Skeletal muscle tissue (tissue), 3 donors: ENCODE measurements at regions not wholly inside any gene's neighbourhood (a gene's known extent, or its start where the extent isn't known, plus 50 kb on each side); places are given as distances from the start of the nearest gene placed in this dataset.
A peak's percentile ranks its signal among the peaks of the same experiment; 100 is the strongest.

Experiments used
- H3K27ac ChIP-seq: one replicate; pipeline ENCODE4 v1.7.0; 2013; ENCODE audit warnings: mild to moderate bottlenecking, low read depth, low read length, inconsistent platforms
- H3K27me3 ChIP-seq, 3 donors: one replicate each; pipeline ENCODE4 v1.7.0; 2013; ENCODE audit warnings: low read length in 3 of 3; ENCODE audit not compliant: control insufficient read depth in 3 of 3, insufficient read depth in 3 of 3
- H3K36me3 ChIP-seq, 3 donors: one replicate each; pipeline ENCODE4 v1.7.0; 2013; ENCODE audit warnings: low read length in 3 of 3; ENCODE audit not compliant: control insufficient read depth in 3 of 3, insufficient read depth in 3 of 3
- H3K4me1 ChIP-seq, 3 donors: one replicate each; pipeline ENCODE4 v1.7.0; 2013; ENCODE audit warnings: low read length in 3 of 3, mild to moderate bottlenecking in 3 of 3; ENCODE audit not compliant: control insufficient read depth in 3 of 3, insufficient read depth in 3 of 3
- H3K4me3 ChIP-seq, 3 donors: one replicate each; pipeline ENCODE4 v1.7.0; 2013; ENCODE audit warnings: low read length in 3 of 3
- H3K9ac ChIP-seq, 3 donors: one replicate each; pipeline ENCODE4 v1.7.0; 2013; ENCODE audit warnings: low read length in 3 of 3, mild to moderate bottlenecking in 3 of 3, moderate library complexity in 2 of 3, low read depth in 1 of 3
- H3K9me3 ChIP-seq, 3 donors: one replicate each; pipeline ENCODE4 v1.7.0; 2013; ENCODE audit warnings: low read length in 3 of 3; ENCODE audit not compliant: control insufficient read depth in 3 of 3
- donor health status: Osteomylitis.

DNA sequence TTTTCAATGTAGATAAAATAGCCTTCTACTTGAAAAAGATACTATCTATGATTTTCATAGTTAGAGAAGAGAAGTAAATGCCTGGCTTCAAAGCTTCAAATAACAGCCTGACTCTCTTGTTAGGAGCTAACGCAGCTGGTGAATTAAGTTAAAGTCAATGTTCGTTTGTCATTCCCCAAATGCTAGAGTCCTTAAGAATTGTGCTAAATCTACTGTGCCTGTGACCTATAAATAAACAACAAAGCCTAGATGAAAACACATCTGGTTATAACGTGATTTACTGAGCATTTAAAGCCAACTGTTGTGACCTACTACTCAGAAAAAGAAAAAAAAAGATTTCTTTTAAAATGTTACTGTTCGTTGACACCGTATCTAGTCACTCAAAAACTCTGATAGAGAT, 134.7 kb downstream of the POLR1F start:
- Histone ChIP-seq H3K27ac (no peak overlapping the region), H3K9me3 (no peaks in the 10 kb centered on the region), H3K4me1 (no peaks in the 10 kb centered on the region), H3K36me3 (no peaks in the 10 kb centered on the region), H3K9ac (no peak overlapping the region), H3K4me3 (no peak overlapping the region), H3K27me3 (no peaks in the 10 kb centered on the region)

- Histone ChIP-seq H3K9me3 (no peaks in the 10 kb centered on the region), H3K27me3 (no peaks in the 10 kb centered on the region), H3K27ac (no peak overlapping the region), H3K36me3 (no peaks in the 10 kb centered on the region), H3K4me3 (no peak overlapping the region), H3K4me1 (no peaks in the 10 kb centered on the region), H3K9ac (no peak overlapping the region)
Measured at GRCh38 chr7:19572566-19572965, 136.3 kb downstream of the POLR1F start.

- no peak overlapping the region for H3K27ac ChIP-seq
- H3K4me3 ChIP-seq: no peak overlapping the region
- H3K36me3 ChIP-seq: no peaks in the 10 kb centered on the region
- peaks cover 0 to 4% (median 0%) of the 10 kb centered on the region in 3 donors for H3K4me1 ChIP-seq
- no peak overlapping the region for H3K9ac ChIP-seq
- H3K27me3 ChIP-seq: no peaks in the 10 kb centered on the region
- no peaks in the 10 kb centered on the region for H3K9me3 ChIP-seq
Measured at GRCh38 chr7:19567011-19567410, 141.8 kb downstream of the POLR1F start.

DNA sequence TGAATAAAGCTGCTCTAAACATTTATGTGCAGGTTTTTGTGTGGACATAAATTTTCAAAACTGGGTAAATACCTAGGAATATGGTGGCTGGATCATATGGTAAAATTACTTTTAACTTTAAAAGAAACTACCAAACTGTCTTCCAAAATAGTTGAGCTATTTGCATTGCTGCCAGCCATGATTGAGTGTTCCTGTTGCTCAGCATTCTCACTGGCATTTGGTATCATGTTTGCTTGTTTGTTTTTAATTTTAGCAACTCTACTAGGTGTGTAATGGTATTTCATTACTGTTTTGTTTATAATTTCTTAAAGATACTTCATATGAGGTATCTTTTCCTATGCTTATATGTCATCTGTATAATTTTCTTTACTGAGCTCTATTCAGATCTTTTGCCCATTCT, 143.2 kb downstream of the POLR1F start:
- Histone ChIP-seq H3K27ac (no peak overlapping the region), H3K4me3 (peak overlapping the region in 1 of 3 donors; percentile 17), H3K4me1 (peaks cover 0 to 7% (median 0%) of the 10 kb centered on the region in 3 donors), H3K27me3 (no peaks in the 10 kb centered on the region), H3K9me3 (no peaks in the 10 kb centered on the region), H3K9ac (no peak overlapping the region), H3K36me3 (no peaks in the 10 kb centered on the region)

DNA sequence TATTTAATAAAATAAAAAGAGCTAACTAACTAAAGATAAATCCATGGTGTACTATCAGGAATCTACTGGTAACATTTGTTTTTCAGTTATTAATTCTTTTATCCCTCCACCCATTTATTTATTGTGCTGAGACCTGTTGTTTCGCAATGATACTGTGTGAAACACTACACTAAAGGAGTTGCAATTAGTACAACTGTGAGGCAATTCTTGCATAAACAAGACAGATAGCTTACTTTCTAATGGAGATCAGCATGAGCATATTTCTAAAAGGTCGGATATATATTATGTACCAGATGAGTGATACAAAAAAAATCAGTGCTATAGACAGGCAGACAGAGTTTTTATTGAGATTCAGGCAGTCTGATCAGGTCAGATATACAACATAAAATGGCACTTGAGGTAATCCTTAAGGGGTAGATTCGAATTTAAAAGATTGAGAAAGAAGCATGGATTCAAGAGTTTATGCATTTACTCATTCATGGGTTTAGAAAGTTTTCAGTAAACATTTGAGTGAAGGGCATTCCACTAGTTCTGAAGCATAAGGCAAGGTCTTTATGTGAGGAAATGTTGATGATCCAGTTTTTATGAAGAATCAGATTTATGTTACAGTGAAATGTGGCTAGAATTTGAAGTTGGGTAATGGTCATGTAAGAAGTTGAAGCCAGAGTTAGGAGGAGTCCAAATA, 147.6 kb downstream of the POLR1F start:
- Histone ChIP-seq H3K4me1 (peaks cover 0 to 6% (median 0%) of the 10 kb centered on the region in 3 donors), H3K9ac (no peak overlapping the region), H3K4me3 (peak overlapping the region in 1 of 3 donors; percentile 39), H3K27ac (peak overlapping the region; percentile 57), H3K27me3 (no peaks in the 10 kb centered on the region), H3K36me3 (no peaks in the 10 kb centered on the region), H3K9me3 (no peaks in the 10 kb centered on the region)

DNA sequence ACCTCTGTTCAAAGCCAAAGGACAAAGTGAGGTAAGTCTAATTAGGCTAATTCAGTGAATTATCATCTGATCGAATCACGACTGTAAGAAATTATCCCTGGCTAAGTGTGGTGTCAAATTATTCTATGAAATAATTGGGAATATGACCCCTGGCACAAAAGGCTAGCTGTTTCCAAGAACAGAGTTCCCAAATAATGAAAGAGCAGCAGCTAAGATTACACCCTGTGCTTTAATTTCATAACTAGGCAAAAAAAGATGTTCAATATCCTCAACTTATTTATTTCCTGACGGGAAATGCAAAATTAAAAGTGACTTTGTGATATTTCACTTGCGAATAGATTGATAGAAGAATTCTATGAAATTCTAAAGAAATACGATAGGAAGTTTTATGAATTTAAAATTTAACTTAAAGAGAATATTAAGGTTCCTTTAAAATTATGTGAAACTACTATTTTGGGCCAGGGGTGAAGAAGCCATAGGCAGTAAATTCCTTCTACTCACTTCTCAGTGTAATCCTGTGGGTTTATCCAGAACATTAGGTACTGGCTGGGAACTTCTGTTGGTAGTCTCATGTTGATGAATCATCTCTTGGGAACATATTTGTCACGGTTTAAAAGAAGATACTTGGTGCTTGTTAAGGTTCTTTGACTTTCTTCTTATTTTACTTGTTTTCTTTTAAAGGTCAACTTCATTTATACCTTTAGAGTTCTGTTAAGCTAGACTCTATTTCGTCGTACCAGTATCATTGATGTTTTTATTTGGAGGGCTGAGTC, 148.5 kb downstream of the POLR1F start:
- H3K4me1 ChIP-seq: peaks cover 0 to 3% (median 0%) of the 10 kb centered on the region in 3 donors
- no peaks in the 10 kb centered on the region for H3K36me3 ChIP-seq
- H3K27ac ChIP-seq: peak overlapping the region; percentile 57
- H3K27me3 ChIP-seq: no peaks in the 10 kb centered on the region
- H3K4me3 ChIP-seq: no peak overlapping the region
- no peak overlapping the region for H3K9ac ChIP-seq
- no peaks in the 10 kb centered on the region for H3K9me3 ChIP-seq

- H3K27ac ChIP-seq: no peak overlapping the region
- no peak overlapping the region for H3K4me3 ChIP-seq
- no peaks in the 10 kb centered on the region for H3K27me3 ChIP-seq
- no peak overlapping the region for H3K9ac ChIP-seq
- H3K36me3 ChIP-seq: no peaks in the 10 kb centered on the region
- H3K9me3 ChIP-seq: no peaks in the 10 kb centered on the region
- peaks cover 0 to 11% (median 0%) of the 10 kb centered on the region in 3 donors for H3K4me1 ChIP-seq
Measured at GRCh38 chr7:19558527-19558926, 150.3 kb downstream of the POLR1F start.

DNA sequence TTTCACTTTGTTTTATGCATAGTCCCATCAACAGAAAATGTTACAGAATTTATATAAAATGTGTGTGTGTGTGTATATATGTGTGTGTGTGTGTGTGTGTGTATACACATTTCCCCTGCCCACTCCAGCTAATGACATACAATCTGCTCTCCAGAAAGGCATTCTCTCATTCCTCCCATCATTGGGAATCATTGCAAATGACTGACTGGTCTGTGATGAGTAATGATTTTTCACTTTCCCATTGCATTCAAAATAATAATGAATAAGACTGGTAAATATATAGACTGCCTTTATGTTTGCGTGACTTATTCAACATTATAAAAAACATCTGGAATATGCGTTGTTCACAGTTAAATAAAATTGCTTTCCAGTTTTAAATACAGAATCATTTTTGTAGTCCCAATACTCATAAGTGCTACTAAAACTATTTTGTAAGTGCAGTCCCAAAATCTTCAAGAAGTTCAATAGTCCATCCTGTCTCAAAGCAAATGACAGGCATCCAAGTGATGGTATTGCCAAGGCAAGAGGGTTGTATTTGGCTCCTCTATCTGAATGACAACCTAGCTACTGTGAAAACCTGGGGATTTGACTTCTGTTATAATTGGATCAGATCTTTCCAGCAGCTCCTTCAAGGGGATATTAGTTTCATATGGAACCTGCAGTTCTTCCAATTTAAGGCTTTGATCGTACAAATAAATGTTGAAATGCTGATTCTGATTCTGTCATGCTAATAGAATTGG, 150.9 kb downstream of the POLR1F start:
- no peak overlapping the region for H3K27ac ChIP-seq
- H3K9me3 ChIP-seq: no peaks in the 10 kb centered on the region
- H3K9ac ChIP-seq: no peak overlapping the region
- H3K36me3 ChIP-seq: no peaks in the 10 kb centered on the region
- H3K4me1 ChIP-seq: peaks cover 0 to 11% (median 0%) of the 10 kb centered on the region in 3 donors
- no peaks in the 10 kb centered on the region for H3K27me3 ChIP-seq
- H3K4me3 ChIP-seq: no peak overlapping the region

DNA sequence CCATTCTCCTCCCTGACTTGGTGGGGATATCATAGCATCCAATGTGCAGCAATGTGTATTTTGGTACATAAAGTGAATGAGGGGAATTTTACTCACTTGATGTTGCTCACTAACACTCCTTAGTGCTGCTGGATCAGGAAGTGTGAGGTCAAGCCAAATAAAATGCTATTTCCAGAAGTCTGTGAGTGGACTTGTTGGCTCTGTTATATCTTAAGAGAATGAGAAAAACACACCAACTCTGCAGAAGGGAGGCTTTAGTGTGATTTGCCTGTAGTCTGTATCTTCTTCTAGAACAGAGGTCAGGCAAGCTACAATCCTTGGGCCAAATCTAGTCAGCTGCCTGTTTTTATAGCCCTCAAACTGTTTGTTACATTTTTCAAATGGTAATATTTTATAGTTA, 154.3 kb downstream of the POLR1F start:
- Histone ChIP-seq H3K27ac (no peak overlapping the region), H3K4me3 (no peak overlapping the region), H3K36me3 (no peaks in the 10 kb centered on the region), H3K27me3 (no peaks in the 10 kb centered on the region), H3K9ac (no peak overlapping the region), H3K4me1 (peaks cover 0 to 8% (median 0%) of the 10 kb centered on the region in 3 donors), H3K9me3 (peaks cover 0 to under 1% (median 0%) of the 10 kb centered on the region in 3 donors)

DNA sequence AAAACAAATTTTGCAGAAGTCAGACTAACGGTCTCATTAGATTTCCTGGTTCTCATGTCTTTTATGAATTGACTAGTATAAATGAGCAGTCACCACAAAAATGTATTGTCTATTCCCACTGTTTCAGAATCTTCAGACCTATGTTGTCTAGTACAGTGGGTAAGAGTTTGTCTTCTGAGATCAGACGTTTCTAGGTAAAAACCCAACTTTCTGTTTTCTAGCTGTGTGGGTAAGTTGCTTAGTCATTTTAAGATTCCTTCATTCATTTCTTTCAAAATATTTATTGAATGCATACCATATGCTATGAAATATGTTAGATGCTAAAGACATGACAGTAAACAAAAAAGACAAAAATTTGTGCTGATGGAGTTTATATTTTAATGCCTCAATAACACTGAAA, 156.3 kb downstream of the POLR1F start:
- Histone ChIP-seq H3K9ac (no peak overlapping the region), H3K36me3 (no peaks in the 10 kb centered on the region)

More for the DNA sequence above, 156.3 kb downstream of the POLR1F start:
- Histone ChIP-seq H3K9me3 (peaks cover 0 to 2% (median 0%) of the 10 kb centered on the region in 3 donors), H3K4me3 (no peak overlapping the region), H3K4me1 (peaks cover 0 to 8% (median 0%) of the 10 kb centered on the region in 3 donors), H3K27ac (no peak overlapping the region), H3K27me3 (no peaks in the 10 kb centered on the region)
